Mesothelial cell of epicardium (in vitro differentiated cells): ENCODE measurements at regions not wholly inside any gene's neighbourhood (a gene's known extent, or its start where the extent isn't known, plus 50 kb on each side); places are given as distances from the start of the nearest gene placed in this dataset.

Source experiments
- DNase-seq, 2 experiments: peaks; one replicate each; pipeline ENCODE4 v3.0.0; 2021; ENCODE audit warnings: low spot score in 2 of 2; ENCODE audit not compliant: unreplicated experiment in 2 of 2
- H3K27ac Mint-ChIP-seq: 2 replicates; pipeline ENCODE4 v1.8.0; 2021; ENCODE audit warnings: mixed read lengths
- H3K27me3 Mint-ChIP-seq: 2 replicates; pipeline ENCODE4 v1.8.0; 2021; ENCODE audit warnings: low read depth, mixed read lengths
- H3K36me3 Mint-ChIP-seq: 2 replicates; pipeline ENCODE4 v1.8.0; 2021; ENCODE audit warnings: mixed read lengths
- H3K4me1 Mint-ChIP-seq: 2 replicates; pipeline ENCODE4 v1.8.0; 2021; ENCODE audit warnings: mixed read lengths
- H3K4me3 Mint-ChIP-seq: 2 replicates; pipeline ENCODE4 v1.8.0; 2021; ENCODE audit warnings: mild to moderate bottlenecking, moderate library complexity, mixed read lengths
- H3K9me3 Mint-ChIP-seq: 2 replicates; pipeline ENCODE4 v1.8.0; 2021; ENCODE audit warnings: mixed read lengths
- CTCF ChIP-seq: fragments of 200-600 bp; sonication (generic); IDR thresholded peaks from one replicate; pipeline ENCODE4 v1.5.0; 2021; ENCODE audit warnings: antibody characterized with exemption; ENCODE audit not compliant: unreplicated experiment

DNA sequence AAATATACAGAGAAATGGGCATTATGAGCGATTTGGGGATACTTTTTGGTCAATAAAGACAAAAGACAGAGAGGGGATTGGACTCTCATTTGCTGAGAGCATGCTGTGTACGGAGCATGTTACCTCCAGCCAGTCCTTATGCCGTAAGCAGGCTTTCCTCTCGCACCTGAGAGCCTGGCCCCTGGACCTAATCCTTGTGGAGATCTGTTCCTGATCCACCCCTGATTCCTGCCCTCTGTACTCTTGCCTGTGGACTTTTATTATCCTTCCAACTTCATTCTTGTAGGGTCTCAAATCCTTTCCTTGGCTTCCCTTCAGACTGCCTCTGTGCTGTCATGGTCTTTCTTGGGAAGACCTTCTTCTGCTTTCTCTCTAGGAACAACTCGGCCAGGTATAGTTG, 803.1 kb upstream of the RAB6C start:
- Mint-ChIP-seq H3K4me1 (peaks cover 8% of the 10 kb centered on the region), H3K9me3 (peaks cover 14% of the 10 kb centered on the region), H3K27ac (no peak overlapping the region), H3K4me3 (no peak overlapping the region), H3K36me3 (peaks cover 4% of the 10 kb centered on the region), H3K27me3 (no peaks in the 10 kb centered on the region)
- TF ChIP-seq CTCF: no peak
- DNase-seq: no peak

DNA sequence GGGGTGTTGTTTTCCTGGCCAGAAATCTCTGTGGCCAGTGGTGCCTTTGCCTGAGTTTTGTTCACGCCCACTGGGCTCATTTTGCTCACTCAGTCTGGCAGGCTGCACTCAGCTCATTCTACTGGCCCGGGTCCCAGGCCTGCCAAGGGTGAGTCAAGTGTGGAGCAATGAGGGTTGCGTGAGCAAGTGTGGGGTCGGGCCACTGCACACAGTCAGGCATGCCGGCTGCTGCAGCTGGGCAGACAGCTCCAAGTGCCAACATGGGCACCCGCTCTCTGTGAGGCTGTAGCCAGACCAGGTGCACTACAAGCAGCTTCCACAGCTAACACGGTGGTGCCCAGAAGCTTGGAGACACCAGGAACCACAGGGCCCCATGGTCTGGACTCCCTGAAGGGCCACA, 801.1 kb upstream of the RAB6C start:
- peaks cover 2% of the 10 kb centered on the region for H3K36me3 Mint-ChIP-seq
- peaks cover 9% of the 10 kb centered on the region for H3K9me3 Mint-ChIP-seq
- no peak for DNase-seq
- H3K4me1 Mint-ChIP-seq: peaks cover 8% of the 10 kb centered on the region
- H3K27me3 Mint-ChIP-seq: no peaks in the 10 kb centered on the region
- H3K4me3 Mint-ChIP-seq: no peak overlapping the region
- no peak overlapping the region for H3K27ac Mint-ChIP-seq
- no peak for TF ChIP-seq CTCF

DNA sequence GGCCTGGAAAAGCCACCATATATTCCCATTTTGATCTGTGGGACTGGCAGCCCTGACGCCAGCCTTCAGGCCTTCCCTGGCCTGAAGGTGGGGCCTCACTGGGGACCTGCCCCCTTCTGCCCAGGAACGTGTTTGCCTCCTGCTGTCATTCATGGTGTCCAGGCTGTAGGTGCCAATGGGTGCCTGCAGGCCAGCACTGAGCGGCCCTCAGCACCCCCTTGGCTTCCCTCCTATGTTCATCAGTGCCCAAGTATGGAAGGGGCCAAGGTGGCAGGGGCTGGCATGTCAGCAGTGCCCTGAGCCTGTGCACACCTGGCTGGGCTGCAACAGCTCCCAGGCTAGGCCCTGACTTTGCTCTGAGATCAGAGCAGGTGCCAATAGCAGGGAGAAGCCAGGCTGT, 800.3 kb upstream of the RAB6C start:
- H3K27ac Mint-ChIP-seq: no peak overlapping the region
- H3K4me1 Mint-ChIP-seq: peaks cover 8% of the 10 kb centered on the region
- no peak overlapping the region for H3K4me3 Mint-ChIP-seq
- DNase-seq: no peak
- no peaks in the 10 kb centered on the region for H3K27me3 Mint-ChIP-seq
- H3K36me3 Mint-ChIP-seq: no peaks in the 10 kb centered on the region
- peaks cover 2% of the 10 kb centered on the region for H3K9me3 Mint-ChIP-seq
- TF ChIP-seq CTCF: no peak

GRCh38 chr2:129180124-129180716, 799.2 kb upstream of the RAB6C start:
- Mint-ChIP-seq H3K27me3 (no peaks in the 10 kb centered on the region), H3K9me3 (no peaks in the 10 kb centered on the region), H3K27ac (no peak overlapping the region), H3K4me3 (no peak overlapping the region), H3K4me1 (peaks cover 8% of the 10 kb centered on the region), H3K36me3 (no peaks in the 10 kb centered on the region)
- DNase-seq: no peak
- TF ChIP-seq CTCF: no peak

GRCh38 chr2:129181433-129181832, 798.0 kb upstream of the RAB6C start:
- no peak overlapping the region for H3K4me3 Mint-ChIP-seq
- H3K4me1 Mint-ChIP-seq: peaks cover 8% of the 10 kb centered on the region
- no peaks in the 10 kb centered on the region for H3K27me3 Mint-ChIP-seq
- no peak for DNase-seq
- peaks cover 5% of the 10 kb centered on the region for H3K9me3 Mint-ChIP-seq
- no peaks in the 10 kb centered on the region for H3K36me3 Mint-ChIP-seq
- no peak for TF ChIP-seq CTCF
- no peak overlapping the region for H3K27ac Mint-ChIP-seq

DNA sequence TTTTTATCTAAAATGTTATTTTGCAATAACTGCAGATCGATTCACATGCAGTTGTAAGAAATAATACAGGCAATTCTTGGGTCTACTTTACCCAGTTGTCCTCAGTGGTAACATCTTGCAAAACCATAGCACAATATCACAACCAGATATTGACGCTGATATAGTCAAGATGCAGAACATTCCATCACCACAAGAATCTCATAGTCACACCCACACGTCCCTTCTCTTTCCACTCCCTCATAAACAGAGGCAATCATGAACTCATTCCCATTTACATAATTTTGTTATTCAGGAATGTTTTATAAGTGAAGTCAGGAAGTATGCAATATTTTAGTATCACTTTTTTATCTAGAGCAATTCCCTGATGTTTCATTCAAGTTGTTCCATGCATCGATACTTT, 797.5 kb upstream of the RAB6C start:
- Mint-ChIP-seq H3K4me3 (no peak overlapping the region), H3K27ac (no peak overlapping the region), H3K27me3 (no peaks in the 10 kb centered on the region), H3K9me3 (peaks cover 5% of the 10 kb centered on the region), H3K4me1 (peaks cover 11% of the 10 kb centered on the region), H3K36me3 (no peaks in the 10 kb centered on the region)
- no peak for DNase-seq
- TF ChIP-seq CTCF: no peak
